ENCODE measurements at regions not wholly inside any gene's neighbourhood (a gene's known extent, or its start where the extent isn't known, plus 50 kb on each side); places are given as distances from the start of the nearest gene placed in this dataset.

- Mint-ChIP-seq H3K4me1 (peaks cover 19% of the 10 kb centered on the region), H3K27me3 (ENCODE audit: low read depth) (no peaks in the 10 kb centered on the region), H3K27ac (peak overlapping the region; percentile 22; the same call in 1 of the 2 replicates), H3K36me3 (no peaks in the 10 kb centered on the region), H3K9me3 (no peaks in the 10 kb centered on the region), H3K4me3 (no peak overlapping the region)
- CTCF ChIA-PET, result interaction anchor here (1.0 kb wide), 1 partner anchor 83 kb away, joined by 3 read pairs; a partner anchor contains a TSS
- TF ChIP-seq, protein P1, sequence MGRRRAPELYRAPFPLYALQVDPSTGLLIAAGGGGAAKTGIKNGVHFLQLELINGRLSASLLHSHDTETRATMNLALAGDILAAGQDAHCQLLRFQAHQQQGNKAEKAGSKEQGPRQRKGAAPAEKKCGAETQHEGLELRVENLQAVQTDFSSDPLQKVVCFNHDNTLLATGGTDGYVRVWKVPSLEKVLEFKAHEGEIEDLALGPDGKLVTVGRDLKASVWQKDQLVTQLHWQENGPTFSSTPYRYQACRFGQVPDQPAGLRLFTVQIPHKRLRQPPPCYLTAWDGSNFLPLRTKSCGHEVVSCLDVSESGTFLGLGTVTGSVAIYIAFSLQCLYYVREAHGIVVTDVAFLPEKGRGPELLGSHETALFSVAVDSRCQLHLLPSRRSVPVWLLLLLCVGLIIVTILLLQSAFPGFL (CRISPR knock-in tag; IDR thresholded peaks at IDR 0.05; ENCODE audit: borderline replicate concordance), result no peak
- TF ChIP-seq ZNF138 (CRISPR knock-in tag; conservative IDR thresholded peaks at IDR 0.05) (no peak), NR3C1 (CRISPR knock-in tag; conservative IDR thresholded peaks at IDR 0.05; ENCODE audit: low read depth) (no peak), TCF7 (CRISPR knock-in tag; IDR thresholded peaks at IDR 0.05; ENCODE audit: low read depth) (no peak), ZNF263 (CRISPR knock-in tag; IDR thresholded peaks at IDR 0.05; ENCODE audit: low read depth) (no peak)
- no peak for ATAC-seq
- no peak for DNase-seq (ENCODE audit: low spot score)
- POLR2A ChIA-PET, result no interaction called here
These were observed 151.9 kb downstream of the HAUS1 start for GRCh38 chr18:46256078-46256477.

DNA sequence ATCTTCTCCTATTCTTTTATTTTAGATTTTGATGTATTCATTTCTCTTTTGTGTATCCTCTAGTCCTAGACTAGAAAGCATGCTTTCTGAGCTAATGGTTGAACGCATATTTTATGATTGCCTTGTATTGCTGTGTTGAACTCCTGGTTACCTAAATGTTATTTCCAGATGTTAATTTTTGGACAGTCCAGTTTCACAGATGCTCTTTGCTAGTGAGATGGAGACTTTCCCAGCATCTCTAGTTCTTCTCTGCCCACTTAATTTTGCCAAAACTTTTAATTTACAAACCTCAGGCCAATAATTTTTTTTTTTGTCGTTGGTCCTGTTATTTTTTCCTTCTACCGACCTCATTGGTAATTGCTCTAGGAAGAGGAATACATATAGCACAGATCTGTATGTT is 153.2 kb downstream of the HAUS1 start:
- Mint-ChIP-seq H3K27me3 (ENCODE audit: low read depth) (no peaks in the 10 kb centered on the region), H3K4me3 (no peak overlapping the region), H3K9me3 (no peaks in the 10 kb centered on the region), H3K4me1 (peaks cover 31% of the 10 kb centered on the region), H3K27ac (peak overlapping the region; percentile 22; the same call in 1 of the 2 replicates), H3K36me3 (no peaks in the 10 kb centered on the region)
- TF ChIP-seq MAX (CRISPR knock-in tag; IDR thresholded peaks at IDR 0.05), result no peak
- TF ChIP-seq NFYB (CRISPR knock-in tag; conservative IDR thresholded peaks at IDR 0.05; ENCODE audit: low read depth), result no peak
- TF ChIP-seq ZNF396 (CRISPR knock-in tag; IDR thresholded peaks at IDR 0.05; ENCODE audit: borderline replicate concordance), result no peak
- ChIA-PET POLR2A (no interaction called here), CTCF (no interaction called here)
- DNase-seq (ENCODE audit: low spot score) (no peak), ATAC-seq (no peak)

GRCh38 chr18:46260016-46260878 is 156.1 kb downstream of the HAUS1 start:
- peaks cover 58% of the 10 kb centered on the region for H3K4me1 Mint-ChIP-seq
- ChIA-PET POLR2A (interaction anchor here (0.6 to 1.5 kb wide), 2 partner anchors 39 to 86 kb away, joined by 3 to 5 read pairs; a partner anchor contains a TSS), CTCF (interaction anchor here (1.1 to 1.7 kb wide), 2 partner anchors 12 to 87 kb away, joined by 3 to 6 read pairs; a partner anchor contains a TSS)
- H3K27me3 Mint-ChIP-seq (ENCODE audit: low read depth), result no peaks in the 10 kb centered on the region
- no peak for ATAC-seq
- H3K9me3 Mint-ChIP-seq, result no peaks in the 10 kb centered on the region
- no peak for TF ChIP-seq E2F4 (CRISPR knock-in tag; IDR thresholded peaks at IDR 0.05; ENCODE audit: borderline replicate concordance, low read depth)
- no peak for TF ChIP-seq JUN (CRISPR knock-in tag; IDR thresholded peaks at IDR 0.05)
- peaks cover 8% of the 10 kb centered on the region for H3K36me3 Mint-ChIP-seq
- peak overlapping the region; percentile 69 for H3K27ac Mint-ChIP-seq
- DNase-seq (ENCODE audit: low spot score), result no peak
- H3K4me3 Mint-ChIP-seq, result no peak overlapping the region

DNA sequence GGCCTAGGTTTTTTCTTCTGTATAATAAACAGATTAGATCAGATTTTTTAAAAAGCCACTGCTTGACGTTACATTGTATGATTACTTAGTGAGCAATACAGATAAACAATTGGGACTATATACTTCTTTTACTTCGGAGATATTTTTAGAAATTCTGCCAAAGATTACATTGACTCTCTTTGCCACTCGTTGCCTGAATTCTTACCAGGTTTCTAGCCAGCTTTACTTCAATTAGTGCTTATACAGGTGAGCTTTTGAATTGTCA is 156.6 kb downstream of the HAUS1 start:
- Mint-ChIP-seq H3K9me3 (no peaks in the 10 kb centered on the region), H3K27ac (peak overlapping the region; percentile 3; the same call in 1 of the 2 replicates), H3K4me1 (peaks cover 64% of the 10 kb centered on the region), H3K4me3 (no peak overlapping the region), H3K36me3 (peaks cover 8% of the 10 kb centered on the region), H3K27me3 (ENCODE audit: low read depth) (no peaks in the 10 kb centered on the region)
- DNase-seq (ENCODE audit: low spot score) (no peak), ATAC-seq (no peak)
- ChIA-PET POLR2A (interaction anchor here (1.5 kb wide), 1 partner anchor 87 kb away, joined by 5 read pairs; a partner anchor contains a TSS), CTCF (interaction anchor here (1.7 kb wide), 1 partner anchor 87 kb away, joined by 6 read pairs; a partner anchor contains a TSS)
- TF ChIP-seq HMGXB4 (CRISPR knock-in tag; IDR thresholded peaks at IDR 0.05) (no peak), SOX15 (CRISPR knock-in tag; IDR thresholded peaks at IDR 0.05) (no peak), ZNF416 (CRISPR knock-in tag; IDR thresholded peaks at IDR 0.05) (no peak), GABPB1 (CRISPR knock-in tag; IDR thresholded peaks at IDR 0.05) (no peak), ZNF121 (CRISPR knock-in tag; IDR thresholded peaks at IDR 0.05) (no peak), ATF2 (CRISPR knock-in tag; IDR thresholded peaks at IDR 0.05; ENCODE audit: borderline replicate concordance, low read depth) (no peak), E2F4 (CRISPR knock-in tag; IDR thresholded peaks at IDR 0.05; ENCODE audit: borderline replicate concordance, low read depth) (no peak), ZMAT4 (CRISPR knock-in tag; IDR thresholded peaks at IDR 0.05) (no peak)
